ENCODE measurements at regions not wholly inside any gene's neighbourhood (a gene's known extent, or its start where the extent isn't known, plus 50 kb on each side); places are given as distances from the start of the nearest gene placed in this dataset.
A peak's percentile ranks its signal among the peaks of the same experiment; 100 is the strongest.

DNA sequence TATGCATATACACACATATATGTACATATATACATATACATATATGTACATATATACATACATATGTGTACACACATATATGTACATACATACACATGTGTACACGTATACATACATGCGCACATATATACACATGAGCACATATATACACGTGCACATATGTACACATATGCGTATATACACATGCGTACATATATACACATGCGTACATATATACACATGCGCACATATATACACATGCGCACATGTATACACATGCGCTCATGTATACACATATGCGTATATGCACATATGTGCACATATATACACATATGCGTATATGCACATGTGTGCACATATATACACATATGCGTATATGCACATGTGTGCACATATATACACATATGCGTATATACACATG, 353.0 kb downstream of the EDEM1 start:
- Histone ChIP-seq H3K9ac (ENCODE audit: low read depth, low read length) (no peak overlapping the region), H3K4me1 (ENCODE audit: control insufficient read depth, insufficient read depth, low read length) (no peaks in the 10 kb centered on the region)

DNA sequence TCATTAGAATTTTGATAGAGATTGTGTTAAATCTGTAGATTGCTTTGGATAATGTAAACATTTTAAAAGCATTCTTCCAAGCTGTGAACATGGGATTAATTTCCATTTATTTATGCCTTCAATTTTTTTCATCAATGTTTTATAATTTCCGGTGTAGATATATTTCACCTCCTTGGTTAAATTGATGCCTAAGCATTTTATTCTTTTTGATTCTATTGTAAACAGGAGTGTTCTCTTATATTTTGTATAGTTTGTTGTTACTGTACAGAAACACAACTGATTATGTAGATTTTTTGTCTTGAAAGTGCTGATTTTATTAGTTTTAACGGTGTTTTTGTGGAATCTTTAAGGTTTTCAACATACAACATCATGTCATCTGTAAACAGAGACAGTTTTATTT, 355.0 kb downstream of the EDEM1 start:
- Histone ChIP-seq H3K27me3 (ENCODE audit: control insufficient read depth, insufficient read depth, low read length) (no peaks in the 10 kb centered on the region), H3K9me3 (ENCODE audit: control insufficient read depth, insufficient read depth, low read length) (peaks cover 30% of the 10 kb centered on the region), H3K27ac (ENCODE audit: low read depth, low read length) (no peak overlapping the region), H3K4me1 (ENCODE audit: control insufficient read depth, insufficient read depth, low read length) (no peaks in the 10 kb centered on the region), H3K9ac (ENCODE audit: low read depth, low read length) (no peak overlapping the region), H3K36me3 (ENCODE audit: control insufficient read depth, insufficient read depth, low read length) (no peaks in the 10 kb centered on the region), H3K4me3 (ENCODE audit: low read depth, low read length) (no peak overlapping the region)

More for the DNA sequence above, 353.0 kb downstream of the EDEM1 start:
- Histone ChIP-seq H3K4me3 (ENCODE audit: low read depth, low read length) (peak overlapping the region; percentile 30; the same call in 1 of the 2 replicates), H3K9me3 (ENCODE audit: control insufficient read depth, insufficient read depth, low read length) (peaks cover 24% of the 10 kb centered on the region), H3K27ac (ENCODE audit: low read depth, low read length) (no peak overlapping the region), H3K27me3 (ENCODE audit: control insufficient read depth, insufficient read depth, low read length) (no peaks in the 10 kb centered on the region), H3K36me3 (ENCODE audit: control insufficient read depth, insufficient read depth, low read length) (no peaks in the 10 kb centered on the region)

DNA sequence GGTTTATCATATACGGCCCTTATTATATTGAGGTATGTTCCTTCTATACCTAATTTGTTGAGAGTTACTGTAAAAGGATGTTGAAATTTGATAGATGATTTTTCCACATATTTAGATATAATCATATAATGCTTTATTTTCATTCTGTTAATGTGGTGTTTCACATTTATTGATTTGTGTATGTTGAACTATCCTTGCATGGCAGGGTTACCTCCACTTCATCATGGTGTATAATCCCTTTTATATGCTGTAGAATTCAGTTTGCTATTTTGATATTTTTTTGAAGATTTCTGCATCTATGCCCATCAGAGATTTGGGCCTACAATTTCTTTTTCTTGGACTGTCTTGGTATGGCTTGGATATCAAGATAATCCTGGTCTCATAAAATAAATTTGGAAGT, 355.5 kb downstream of the EDEM1 start:
- Histone ChIP-seq H3K27ac (ENCODE audit: low read depth, low read length) (no peak overlapping the region), H3K9me3 (ENCODE audit: control insufficient read depth, insufficient read depth, low read length) (peaks cover 30% of the 10 kb centered on the region), H3K4me3 (ENCODE audit: low read depth, low read length) (no peak overlapping the region), H3K4me1 (ENCODE audit: control insufficient read depth, insufficient read depth, low read length) (no peaks in the 10 kb centered on the region), H3K9ac (ENCODE audit: low read depth, low read length) (no peak overlapping the region), H3K27me3 (ENCODE audit: control insufficient read depth, insufficient read depth, low read length) (no peaks in the 10 kb centered on the region), H3K36me3 (ENCODE audit: control insufficient read depth, insufficient read depth, low read length) (no peaks in the 10 kb centered on the region)

GRCh38 chr3:5545719-5546118, 358.2 kb downstream of the EDEM1 start:
- no peaks in the 10 kb centered on the region for H3K36me3 ChIP-seq (ENCODE audit: control insufficient read depth, insufficient read depth, low read length)
- H3K27me3 ChIP-seq (ENCODE audit: control insufficient read depth, insufficient read depth, low read length) = no peaks in the 10 kb centered on the region
- no peak overlapping the region for H3K4me3 ChIP-seq (ENCODE audit: low read depth, low read length)
- H3K4me1 ChIP-seq (ENCODE audit: control insufficient read depth, insufficient read depth, low read length) = no peaks in the 10 kb centered on the region
- peaks cover 25% of the 10 kb centered on the region for H3K9me3 ChIP-seq (ENCODE audit: control insufficient read depth, insufficient read depth, low read length)
- H3K27ac ChIP-seq (ENCODE audit: low read depth, low read length) = no peak overlapping the region
- no peak overlapping the region for H3K9ac ChIP-seq (ENCODE audit: low read depth, low read length)

DNA sequence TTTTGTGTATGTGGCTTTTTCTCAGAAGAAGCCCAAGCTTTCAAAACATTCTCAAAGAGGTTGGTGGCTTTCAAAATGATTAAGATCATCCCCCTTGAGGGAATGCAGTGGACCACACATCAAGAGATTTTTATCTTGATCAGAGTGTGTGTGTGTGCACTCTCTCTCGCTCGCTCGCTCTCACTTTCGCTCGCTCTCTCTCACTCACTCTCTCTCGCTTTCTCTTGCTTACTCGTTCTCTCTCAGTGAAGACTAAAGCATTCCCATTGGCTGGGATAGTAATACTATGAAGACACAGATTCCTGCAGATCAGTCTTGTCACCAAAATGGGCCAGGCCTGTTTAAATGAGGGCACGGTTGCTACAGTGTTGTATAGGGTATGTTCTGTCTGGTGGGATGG, 365.7 kb downstream of the EDEM1 start:
- H3K9ac ChIP-seq (ENCODE audit: low read depth, low read length) = no peak overlapping the region
- no peaks in the 10 kb centered on the region for H3K27me3 ChIP-seq (ENCODE audit: control insufficient read depth, insufficient read depth, low read length)
- H3K4me3 ChIP-seq (ENCODE audit: low read depth, low read length) = no peak overlapping the region
- H3K9me3 ChIP-seq (ENCODE audit: control insufficient read depth, insufficient read depth, low read length) = peaks cover 7% of the 10 kb centered on the region; the same call in 1 of the 2 replicates
- H3K36me3 ChIP-seq (ENCODE audit: control insufficient read depth, insufficient read depth, low read length) = no peaks in the 10 kb centered on the region
- no peak overlapping the region for H3K27ac ChIP-seq (ENCODE audit: low read depth, low read length)
- no peaks in the 10 kb centered on the region for H3K4me1 ChIP-seq (ENCODE audit: control insufficient read depth, insufficient read depth, low read length)

- no peak overlapping the region for H3K4me3 ChIP-seq (ENCODE audit: low read depth, low read length)
- peaks cover 7% of the 10 kb centered on the region; the same call in 1 of the 2 replicates for H3K9me3 ChIP-seq (ENCODE audit: control insufficient read depth, insufficient read depth, low read length)
- no peaks in the 10 kb centered on the region for H3K4me1 ChIP-seq (ENCODE audit: control insufficient read depth, insufficient read depth, low read length)
- no peaks in the 10 kb centered on the region for H3K27me3 ChIP-seq (ENCODE audit: control insufficient read depth, insufficient read depth, low read length)
- H3K9ac ChIP-seq (ENCODE audit: low read depth, low read length) = no peak overlapping the region
- no peak overlapping the region for H3K27ac ChIP-seq (ENCODE audit: low read depth, low read length)
- no peaks in the 10 kb centered on the region for H3K36me3 ChIP-seq (ENCODE audit: control insufficient read depth, insufficient read depth, low read length)
These were observed 366.8 kb downstream of the EDEM1 start for GRCh38 chr3:5554245-5554747.

- H3K4me1 ChIP-seq (ENCODE audit: control insufficient read depth, insufficient read depth, low read length) = no peaks in the 10 kb centered on the region
- H3K4me3 ChIP-seq (ENCODE audit: low read depth, low read length) = no peak overlapping the region
- H3K9ac ChIP-seq (ENCODE audit: low read depth, low read length) = no peak overlapping the region
- no peaks in the 10 kb centered on the region for H3K27me3 ChIP-seq (ENCODE audit: control insufficient read depth, insufficient read depth, low read length)
- H3K9me3 ChIP-seq (ENCODE audit: control insufficient read depth, insufficient read depth, low read length) = no peaks in the 10 kb centered on the region
- no peak overlapping the region for H3K27ac ChIP-seq (ENCODE audit: low read depth, low read length)
- H3K36me3 ChIP-seq (ENCODE audit: control insufficient read depth, insufficient read depth, low read length) = no peaks in the 10 kb centered on the region
These were observed 372.7 kb downstream of the EDEM1 start for GRCh38 chr3:5560199-5560598.

DNA sequence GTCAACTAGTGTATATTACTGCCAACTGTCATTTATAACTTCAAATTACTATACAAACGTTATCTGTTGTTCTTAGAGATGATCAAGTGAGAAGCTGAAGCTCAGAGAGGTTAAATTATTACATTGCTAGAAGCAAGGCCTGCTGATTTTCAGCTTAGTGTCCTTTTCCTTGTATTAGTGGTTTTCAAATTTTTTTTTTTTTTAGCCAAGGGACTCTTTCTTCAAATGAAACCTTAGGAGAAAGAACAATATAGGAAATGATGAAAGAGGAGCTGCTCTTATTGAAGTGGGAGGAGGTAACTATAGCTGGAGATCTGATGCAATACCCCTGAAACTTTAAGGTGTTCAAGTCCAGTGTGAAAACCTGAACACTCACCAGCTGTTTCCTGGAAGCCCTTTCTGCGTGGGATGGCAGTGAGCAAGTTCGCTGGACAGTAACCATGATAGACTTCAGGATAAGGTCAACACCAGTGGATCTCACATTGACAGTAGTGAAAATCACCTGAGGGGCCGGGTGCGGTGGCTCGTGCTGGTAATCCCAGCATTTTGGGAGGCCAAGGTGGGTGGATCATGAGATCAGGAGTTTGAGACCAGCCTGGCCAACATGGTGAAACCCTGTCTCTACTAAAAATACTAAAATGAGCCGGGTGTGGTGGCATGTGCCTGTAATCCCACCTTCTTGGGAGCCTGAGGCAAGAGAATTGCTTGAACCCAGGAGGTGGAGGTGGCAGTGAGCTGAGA, 376.2 kb downstream of the EDEM1 start:
- Histone ChIP-seq H3K9me3 (ENCODE audit: control insufficient read depth, insufficient read depth, low read length) (no peaks in the 10 kb centered on the region), H3K27me3 (ENCODE audit: control insufficient read depth, insufficient read depth, low read length) (no peaks in the 10 kb centered on the region), H3K4me1 (ENCODE audit: control insufficient read depth, insufficient read depth, low read length) (no peaks in the 10 kb centered on the region), H3K27ac (ENCODE audit: low read depth, low read length) (no peak overlapping the region), H3K4me3 (ENCODE audit: low read depth, low read length) (no peak overlapping the region), H3K9ac (ENCODE audit: low read depth, low read length) (no peak overlapping the region), H3K36me3 (ENCODE audit: control insufficient read depth, insufficient read depth, low read length) (no peaks in the 10 kb centered on the region)

- H3K27ac ChIP-seq (ENCODE audit: low read depth, low read length) = no peak overlapping the region
- H3K9ac ChIP-seq (ENCODE audit: low read depth, low read length) = no peak overlapping the region
- H3K4me1 ChIP-seq (ENCODE audit: control insufficient read depth, insufficient read depth, low read length) = no peaks in the 10 kb centered on the region
- no peaks in the 10 kb centered on the region for H3K9me3 ChIP-seq (ENCODE audit: control insufficient read depth, insufficient read depth, low read length)
- no peaks in the 10 kb centered on the region for H3K36me3 ChIP-seq (ENCODE audit: control insufficient read depth, insufficient read depth, low read length)
- no peak overlapping the region for H3K4me3 ChIP-seq (ENCODE audit: low read depth, low read length)
- H3K27me3 ChIP-seq (ENCODE audit: control insufficient read depth, insufficient read depth, low read length) = no peaks in the 10 kb centered on the region
These were observed 376.8 kb downstream of the EDEM1 start for GRCh38 chr3:5564278-5564666.

GRCh38 chr3:5565026-5565425, 377.5 kb downstream of the EDEM1 start:
- H3K9ac ChIP-seq (ENCODE audit: low read depth, low read length) = no peak overlapping the region
- H3K4me1 ChIP-seq (ENCODE audit: control insufficient read depth, insufficient read depth, low read length) = no peaks in the 10 kb centered on the region
- no peaks in the 10 kb centered on the region for H3K36me3 ChIP-seq (ENCODE audit: control insufficient read depth, insufficient read depth, low read length)
- no peak overlapping the region for H3K4me3 ChIP-seq (ENCODE audit: low read depth, low read length)
- H3K27me3 ChIP-seq (ENCODE audit: control insufficient read depth, insufficient read depth, low read length) = no peaks in the 10 kb centered on the region
- H3K9me3 ChIP-seq (ENCODE audit: control insufficient read depth, insufficient read depth, low read length) = no peaks in the 10 kb centered on the region
- no peak overlapping the region for H3K27ac ChIP-seq (ENCODE audit: low read depth, low read length)

- Histone ChIP-seq H3K9me3 (ENCODE audit: control insufficient read depth, insufficient read depth, low read length) (no peaks in the 10 kb centered on the region), H3K36me3 (ENCODE audit: control insufficient read depth, insufficient read depth, low read length) (no peaks in the 10 kb centered on the region), H3K4me1 (ENCODE audit: control insufficient read depth, insufficient read depth, low read length) (no peaks in the 10 kb centered on the region), H3K27ac (ENCODE audit: low read depth, low read length) (no peak overlapping the region), H3K4me3 (ENCODE audit: low read depth, low read length) (no peak overlapping the region), H3K9ac (ENCODE audit: low read depth, low read length) (no peak overlapping the region), H3K27me3 (ENCODE audit: control insufficient read depth, insufficient read depth, low read length) (no peaks in the 10 kb centered on the region)
These were observed 379.6 kb downstream of the EDEM1 start for GRCh38 chr3:5567113-5567512.

All from HUES48 (cell line).